ENCODE measurements at regions not wholly inside any gene's neighbourhood (a gene's known extent, or its start where the extent isn't known, plus 50 kb on each side); places are given as distances from the start of the nearest gene placed in this dataset.
"Not testable (repeated sequence)": the region's sequence is repeated elsewhere in the genome, so short reads cannot be mapped to it uniquely, and the experiment has no call there.

- Histone ChIP-seq H3K27me3 (ENCODE audit: control insufficient read depth, insufficient read depth, low read length) (no peaks in the 10 kb centered on the region), H3K4me1 (ENCODE audit: control insufficient read depth, insufficient read depth, low read length) (0 out of 2 replicates have a peak, but pooled peaks cover 3% of the 10 kb centered on the region), H3K9ac (ENCODE audit: low read length) (no peak overlapping the region), H3K9me3 (ENCODE audit: control insufficient read depth, insufficient read depth, low read depth, low read length) (peaks cover 19% of the 10 kb centered on the region), H3K4me3 (ENCODE audit: low read depth, low read length) (no peak overlapping the region), H3K36me3 (ENCODE audit: control insufficient read depth, insufficient read depth, low read length) (no peaks in the 10 kb centered on the region), H3K27ac (ENCODE audit: low read depth, low read length) (no peak overlapping the region)
Observed at GRCh38 chr3:147157631-147158030, 248.7 kb downstream of the ZIC4 start.

- not testable (repeated sequence) for H3K36me3 ChIP-seq (ENCODE audit: control insufficient read depth, insufficient read depth, low read length); H3K4me3 ChIP-seq (ENCODE audit: low read depth, low read length); H3K4me1 ChIP-seq (ENCODE audit: control insufficient read depth, insufficient read depth, low read length); H3K27ac ChIP-seq (ENCODE audit: low read depth, low read length); H3K27me3 ChIP-seq (ENCODE audit: control insufficient read depth, insufficient read depth, low read length); H3K9ac ChIP-seq (ENCODE audit: low read length)
- H3K9me3 ChIP-seq (ENCODE audit: control insufficient read depth, insufficient read depth, low read depth, low read length), result peaks cover 19% of the 10 kb centered on the region
Observed at GRCh38 chr3:147154988-147155387, 251.4 kb downstream of the ZIC4 start.

DNA sequence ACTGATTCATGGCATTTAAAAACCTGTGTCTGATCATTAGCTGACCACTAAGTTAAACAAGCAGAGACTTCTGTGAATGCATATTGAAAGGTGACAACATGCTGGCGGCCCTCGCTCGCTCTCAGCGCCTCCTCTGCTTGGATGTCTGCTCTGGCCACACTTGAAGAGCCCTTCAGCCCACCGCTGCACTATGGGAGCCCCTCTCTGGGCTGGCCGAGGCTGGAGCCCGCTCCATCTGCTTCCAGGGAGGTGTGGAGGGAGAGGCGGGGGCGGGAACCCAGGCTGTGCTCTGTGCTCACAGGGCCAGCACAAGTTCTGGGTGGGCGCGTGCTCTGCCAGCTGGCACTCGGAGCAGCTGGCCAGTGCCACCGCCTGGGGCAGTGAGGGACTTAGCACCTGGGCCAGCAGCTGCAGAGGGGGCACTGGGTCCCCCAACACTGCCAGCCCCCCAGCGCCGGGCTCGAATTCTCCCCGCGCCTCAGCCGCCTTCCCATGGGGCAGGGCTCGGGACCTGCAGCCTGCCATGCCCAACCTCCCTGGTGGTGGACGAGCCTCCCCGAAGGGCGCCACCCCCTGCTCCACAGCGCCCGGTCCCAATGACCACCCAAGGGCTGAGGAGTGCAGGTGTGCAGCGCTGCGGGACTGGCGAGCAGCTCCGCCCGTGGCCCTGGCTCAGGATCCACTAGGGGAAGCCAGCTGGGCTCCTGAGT lies 252.4 kb downstream of the ZIC4 start:
- H3K27ac ChIP-seq (ENCODE audit: low read depth, low read length), result no peak overlapping the region
- peaks cover 19% of the 10 kb centered on the region for H3K9me3 ChIP-seq (ENCODE audit: control insufficient read depth, insufficient read depth, low read depth, low read length)
- no peaks in the 10 kb centered on the region for H3K4me1 ChIP-seq (ENCODE audit: control insufficient read depth, insufficient read depth, low read length)
- no peak overlapping the region for H3K9ac ChIP-seq (ENCODE audit: low read length)
- H3K4me3 ChIP-seq (ENCODE audit: low read depth, low read length), result no peak overlapping the region
- H3K27me3 ChIP-seq (ENCODE audit: control insufficient read depth, insufficient read depth, low read length), result no peaks in the 10 kb centered on the region
- H3K36me3 ChIP-seq (ENCODE audit: control insufficient read depth, insufficient read depth, low read length), result no peaks in the 10 kb centered on the region

GRCh38 chr3:147152476-147152875 lies 253.9 kb downstream of the ZIC4 start:
- no peaks in the 10 kb centered on the region for H3K36me3 ChIP-seq (ENCODE audit: control insufficient read depth, insufficient read depth, low read length)
- no peak overlapping the region for H3K9ac ChIP-seq (ENCODE audit: low read length)
- peaks cover 19% of the 10 kb centered on the region for H3K9me3 ChIP-seq (ENCODE audit: control insufficient read depth, insufficient read depth, low read depth, low read length)
- H3K4me1 ChIP-seq (ENCODE audit: control insufficient read depth, insufficient read depth, low read length), result no peaks in the 10 kb centered on the region
- H3K4me3 ChIP-seq (ENCODE audit: low read depth, low read length), result no peak overlapping the region
- H3K27ac ChIP-seq (ENCODE audit: low read depth, low read length), result no peak overlapping the region
- no peaks in the 10 kb centered on the region for H3K27me3 ChIP-seq (ENCODE audit: control insufficient read depth, insufficient read depth, low read length)

- Histone ChIP-seq H3K9ac (ENCODE audit: low read length) (no peak overlapping the region), H3K4me3 (ENCODE audit: low read depth, low read length) (no peak overlapping the region), H3K9me3 (ENCODE audit: control insufficient read depth, insufficient read depth, low read depth, low read length) (no peaks in the 10 kb centered on the region), H3K4me1 (ENCODE audit: control insufficient read depth, insufficient read depth, low read length) (no peaks in the 10 kb centered on the region), H3K36me3 (ENCODE audit: control insufficient read depth, insufficient read depth, low read length) (no peaks in the 10 kb centered on the region), H3K27me3 (ENCODE audit: control insufficient read depth, insufficient read depth, low read length) (no peaks in the 10 kb centered on the region), H3K27ac (ENCODE audit: low read depth, low read length) (no peak overlapping the region)
Observed at GRCh38 chr3:147141516-147142288, 264.6 kb downstream of the ZIC4 start.

DNA sequence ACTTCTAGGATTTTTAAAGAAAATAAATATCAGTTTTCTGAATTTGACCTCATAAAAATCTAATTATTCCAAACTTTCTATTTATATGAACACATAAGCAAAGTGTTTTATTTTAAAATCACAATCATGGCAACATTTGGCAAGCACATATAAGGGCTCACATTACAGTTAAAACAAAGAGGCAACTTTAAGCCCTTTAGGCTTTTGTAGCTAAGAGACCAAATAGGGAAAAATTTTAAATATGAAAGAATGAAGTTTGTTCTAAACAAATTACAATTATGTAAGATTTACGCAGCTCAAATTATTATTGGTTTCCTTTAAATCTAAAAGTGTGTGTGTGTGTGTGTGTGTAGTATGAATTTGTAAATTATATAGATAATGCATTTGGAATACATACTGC lies 267.0 kb downstream of the ZIC4 start:
- Histone ChIP-seq H3K27ac (ENCODE audit: low read depth, low read length) (no peak overlapping the region), H3K27me3 (ENCODE audit: control insufficient read depth, insufficient read depth, low read length) (no peaks in the 10 kb centered on the region), H3K4me1 (ENCODE audit: control insufficient read depth, insufficient read depth, low read length) (no peaks in the 10 kb centered on the region), H3K4me3 (ENCODE audit: low read depth, low read length) (no peak overlapping the region), H3K9ac (ENCODE audit: low read length) (no peak overlapping the region), H3K9me3 (ENCODE audit: control insufficient read depth, insufficient read depth, low read depth, low read length) (0 out of 2 replicates have a peak, but pooled peaks cover 2% of the 10 kb centered on the region), H3K36me3 (ENCODE audit: control insufficient read depth, insufficient read depth, low read length) (no peaks in the 10 kb centered on the region)

DNA sequence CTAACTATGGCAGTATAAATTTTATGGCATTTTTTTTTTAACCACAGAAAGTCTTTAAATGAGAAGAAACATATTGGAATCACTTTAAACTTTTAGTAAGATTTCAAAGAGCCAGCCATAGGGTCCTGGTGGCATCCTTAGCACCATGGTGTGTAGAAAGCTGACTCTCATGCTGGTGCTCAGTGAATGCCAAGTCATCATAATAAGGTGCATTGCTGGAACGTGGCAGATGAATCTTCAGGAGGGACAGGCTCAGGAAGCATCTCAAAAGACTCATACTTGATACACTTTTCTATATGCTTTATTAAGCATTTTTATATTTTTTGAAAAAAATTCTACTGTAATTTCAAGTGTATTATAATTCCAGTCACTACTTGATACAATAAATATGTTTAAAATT lies 274.2 kb downstream of the ZIC4 start:
- H3K36me3 ChIP-seq (ENCODE audit: control insufficient read depth, insufficient read depth, low read length), result no peaks in the 10 kb centered on the region
- no peak overlapping the region for H3K9ac ChIP-seq (ENCODE audit: low read length)
- H3K27ac ChIP-seq (ENCODE audit: low read depth, low read length), result no peak overlapping the region
- H3K4me1 ChIP-seq (ENCODE audit: control insufficient read depth, insufficient read depth, low read length), result no peaks in the 10 kb centered on the region
- no peak overlapping the region for H3K4me3 ChIP-seq (ENCODE audit: low read depth, low read length)
- peaks cover 15% of the 10 kb centered on the region for H3K9me3 ChIP-seq (ENCODE audit: control insufficient read depth, insufficient read depth, low read depth, low read length)
- H3K27me3 ChIP-seq (ENCODE audit: control insufficient read depth, insufficient read depth, low read length), result no peaks in the 10 kb centered on the region

- no peak overlapping the region for H3K4me3 ChIP-seq (ENCODE audit: low read depth, low read length)
- H3K27ac ChIP-seq (ENCODE audit: low read depth, low read length), result no peak overlapping the region
- peaks cover 15% of the 10 kb centered on the region for H3K9me3 ChIP-seq (ENCODE audit: control insufficient read depth, insufficient read depth, low read depth, low read length)
- no peaks in the 10 kb centered on the region for H3K27me3 ChIP-seq (ENCODE audit: control insufficient read depth, insufficient read depth, low read length)
- H3K36me3 ChIP-seq (ENCODE audit: control insufficient read depth, insufficient read depth, low read length), result no peaks in the 10 kb centered on the region
- H3K9ac ChIP-seq (ENCODE audit: low read length), result no peak overlapping the region
- no peaks in the 10 kb centered on the region for H3K4me1 ChIP-seq (ENCODE audit: control insufficient read depth, insufficient read depth, low read length)
Observed at GRCh38 chr3:147130461-147130860, 275.9 kb downstream of the ZIC4 start.

DNA sequence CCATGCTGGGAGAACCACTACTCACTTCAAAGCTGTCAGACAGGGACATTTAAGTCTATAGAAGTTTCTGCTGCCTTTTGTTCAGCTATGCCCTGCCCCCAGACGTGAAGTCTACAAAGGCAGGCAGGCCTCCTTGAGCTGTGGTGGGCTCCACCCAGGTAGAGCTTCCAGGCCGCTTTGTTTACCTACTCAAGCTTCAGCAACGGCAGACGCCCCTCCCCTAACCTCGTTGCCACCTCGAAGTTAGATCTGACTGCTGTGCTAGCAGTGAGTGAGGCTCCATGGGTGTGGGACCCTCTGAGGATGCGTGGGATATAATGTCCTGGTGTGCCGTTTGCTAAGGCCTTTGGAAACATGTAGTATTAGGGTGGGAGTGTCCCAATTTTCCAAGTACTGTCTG lies 276.7 kb downstream of the ZIC4 start:
- Histone ChIP-seq H3K4me3 (ENCODE audit: low read depth, low read length) (no peak overlapping the region), H3K4me1 (ENCODE audit: control insufficient read depth, insufficient read depth, low read length) (no peaks in the 10 kb centered on the region), H3K27me3 (ENCODE audit: control insufficient read depth, insufficient read depth, low read length) (no peaks in the 10 kb centered on the region), H3K27ac (ENCODE audit: low read depth, low read length) (no peak overlapping the region), H3K36me3 (ENCODE audit: control insufficient read depth, insufficient read depth, low read length) (no peaks in the 10 kb centered on the region), H3K9ac (ENCODE audit: low read length) (no peak overlapping the region), H3K9me3 (ENCODE audit: control insufficient read depth, insufficient read depth, low read depth, low read length) (peaks cover 13% of the 10 kb centered on the region)

DNA sequence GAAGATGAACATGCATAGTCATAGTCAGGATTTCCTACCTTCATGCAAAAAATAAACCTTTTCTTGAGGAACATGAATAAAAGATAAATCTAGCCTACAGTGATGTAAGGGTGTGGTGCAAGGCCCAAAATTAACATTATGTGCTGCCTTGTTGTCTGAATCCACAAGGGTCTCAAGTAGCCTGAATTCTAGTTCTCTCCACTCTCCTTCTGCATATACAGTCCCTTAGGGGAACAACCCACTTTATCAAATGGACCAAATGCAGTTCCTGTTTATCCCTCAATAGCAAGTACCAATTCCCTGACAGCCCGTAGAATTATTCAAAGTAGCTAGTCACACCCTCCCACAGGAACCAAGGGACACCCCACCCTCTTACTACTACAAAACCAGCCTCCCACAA lies 284.0 kb downstream of the ZIC4 start:
- Histone ChIP-seq H3K9ac (ENCODE audit: low read length) (no peak overlapping the region), H3K4me1 (ENCODE audit: control insufficient read depth, insufficient read depth, low read length) (no peaks in the 10 kb centered on the region), H3K27ac (ENCODE audit: low read depth, low read length) (no peak overlapping the region), H3K9me3 (ENCODE audit: control insufficient read depth, insufficient read depth, low read depth, low read length) (no peaks in the 10 kb centered on the region), H3K4me3 (ENCODE audit: low read depth, low read length) (no peak overlapping the region), H3K27me3 (ENCODE audit: control insufficient read depth, insufficient read depth, low read length) (no peaks in the 10 kb centered on the region), H3K36me3 (ENCODE audit: control insufficient read depth, insufficient read depth, low read length) (no peaks in the 10 kb centered on the region)

GRCh38 chr3:147119989-147120388 lies 286.4 kb downstream of the ZIC4 start:
- Histone ChIP-seq H3K27me3 (ENCODE audit: control insufficient read depth, insufficient read depth, low read length) (no peaks in the 10 kb centered on the region), H3K36me3 (ENCODE audit: control insufficient read depth, insufficient read depth, low read length) (no peaks in the 10 kb centered on the region), H3K4me3 (ENCODE audit: low read depth, low read length) (no peak overlapping the region), H3K4me1 (ENCODE audit: control insufficient read depth, insufficient read depth, low read length) (no peaks in the 10 kb centered on the region), H3K9me3 (ENCODE audit: control insufficient read depth, insufficient read depth, low read depth, low read length) (no peaks in the 10 kb centered on the region), H3K9ac (ENCODE audit: low read length) (no peak overlapping the region), H3K27ac (ENCODE audit: low read depth, low read length) (no peak overlapping the region)
